HL-60 (cell line): ENCODE measurements at regions not wholly inside any gene's neighbourhood (a gene's known extent, or its start where the extent isn't known, plus 50 kb on each side); places are given as distances from the start of the nearest gene placed in this dataset.

Source experiments
- DNase-seq, 2 experiments: peaks; one replicate each; pipeline ENCODE4 v3.0.0-alpha.2; 2010 to 2020; ENCODE audit warnings: low read depth in 1 of 2, low spot score in 1 of 2
- H3K27ac ChIP-seq: fragments of 250-450 bp; sonication (Bioruptor Pico); replicated peaks from 2 replicates; pipeline ENCODE4 v1.5.1; 2020; ENCODE audit warnings: mild to moderate bottlenecking, moderate library complexity
- H3K27me3 ChIP-seq: fragments of 250-450 bp; sonication (Bioruptor Pico); 2 replicates; pipeline ENCODE4 v1.5.1; 2021; ENCODE audit warnings: mild to moderate bottlenecking, moderate library complexity; ENCODE audit not compliant: insufficient read depth, poor library complexity, severe bottlenecking
- H3K4me3 ChIP-seq: replicated peaks from 2 replicates; pipeline ENCODE4 v1.5.1; 2011; ENCODE audit warnings: mild to moderate bottlenecking, control low read depth, low read length; ENCODE audit not compliant: insufficient read depth
- GABPA ChIP-seq: IDR thresholded peaks from 2 replicates; pipeline ENCODE4 v1.6.1; 2012; ENCODE audit warnings: low read depth
- POLR2AphosphoS5 ChIP-seq: IDR thresholded peaks from 2 replicates; pipeline ENCODE4 v1.6.1; 2012; ENCODE audit warnings: low read depth
- SPI1 ChIP-seq: IDR thresholded peaks from 2 replicates; pipeline ENCODE4 v1.6.1; 2012; ENCODE audit warnings: low read depth, mild to moderate bottlenecking, borderline replicate concordance
- TF ChIP-seq, protein P1 (sequence below): IDR thresholded peaks from one replicate; pipeline ENCODE4 v1.5.1; 2011; ENCODE audit warnings: low read length, control low read depth, inconsistent platforms; ENCODE audit not compliant: insufficient read depth
- TF ChIP-seq, protein P2 (sequence below): IDR thresholded peaks from 2 replicates; pipeline ENCODE4 v1.6.1; 2012; ENCODE audit warnings: low read depth; ENCODE audit not compliant: insufficient replicate concordance

DNA sequence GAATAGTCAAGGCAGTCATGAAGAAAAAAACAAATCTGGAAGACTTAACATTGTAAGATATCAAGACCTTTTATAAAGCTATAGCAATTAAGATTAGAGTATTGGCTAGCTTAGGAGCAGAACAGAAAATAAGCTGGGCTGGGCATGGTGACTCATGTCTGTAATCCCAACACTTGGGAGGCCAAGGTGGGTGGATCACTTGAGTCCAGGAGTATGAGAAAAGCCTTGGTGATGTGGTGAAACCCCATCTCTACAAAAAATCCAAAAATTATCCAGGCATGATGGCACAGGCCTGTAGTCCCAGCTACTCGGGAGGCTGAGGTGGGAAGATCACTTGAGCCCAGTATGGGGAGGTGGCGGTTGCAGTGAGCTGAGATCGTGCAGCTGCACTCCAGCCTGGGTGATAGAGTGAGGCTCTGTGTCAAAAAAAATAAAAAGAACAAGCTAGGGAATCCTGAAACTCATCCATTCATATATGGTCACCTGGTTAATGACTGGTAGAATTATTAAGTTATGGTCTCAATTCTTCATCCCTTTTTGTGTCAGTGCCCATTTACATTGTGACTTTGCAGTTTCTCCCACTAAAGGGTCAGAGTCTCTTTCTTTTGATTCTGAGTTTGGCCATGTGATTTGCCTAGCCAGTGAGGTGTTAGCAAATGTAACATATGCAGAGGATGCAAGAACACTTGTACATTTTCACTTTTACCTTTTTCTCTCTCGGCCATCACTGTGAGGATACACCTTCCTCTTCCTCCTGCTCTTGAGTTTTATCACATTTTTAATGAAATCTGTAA is 144.6 kb upstream of the SGCD start:
- no peak overlapping the region for H3K4me3 ChIP-seq
- no peak for DNase-seq
- no peaks in the 10 kb centered on the region for H3K27me3 ChIP-seq
- no peak overlapping the region for H3K27ac ChIP-seq
- no peak for TF ChIP-seq POLR2AphosphoS5
- TF ChIP-seq SPI1: no peak
- TF ChIP-seq, protein P1, sequence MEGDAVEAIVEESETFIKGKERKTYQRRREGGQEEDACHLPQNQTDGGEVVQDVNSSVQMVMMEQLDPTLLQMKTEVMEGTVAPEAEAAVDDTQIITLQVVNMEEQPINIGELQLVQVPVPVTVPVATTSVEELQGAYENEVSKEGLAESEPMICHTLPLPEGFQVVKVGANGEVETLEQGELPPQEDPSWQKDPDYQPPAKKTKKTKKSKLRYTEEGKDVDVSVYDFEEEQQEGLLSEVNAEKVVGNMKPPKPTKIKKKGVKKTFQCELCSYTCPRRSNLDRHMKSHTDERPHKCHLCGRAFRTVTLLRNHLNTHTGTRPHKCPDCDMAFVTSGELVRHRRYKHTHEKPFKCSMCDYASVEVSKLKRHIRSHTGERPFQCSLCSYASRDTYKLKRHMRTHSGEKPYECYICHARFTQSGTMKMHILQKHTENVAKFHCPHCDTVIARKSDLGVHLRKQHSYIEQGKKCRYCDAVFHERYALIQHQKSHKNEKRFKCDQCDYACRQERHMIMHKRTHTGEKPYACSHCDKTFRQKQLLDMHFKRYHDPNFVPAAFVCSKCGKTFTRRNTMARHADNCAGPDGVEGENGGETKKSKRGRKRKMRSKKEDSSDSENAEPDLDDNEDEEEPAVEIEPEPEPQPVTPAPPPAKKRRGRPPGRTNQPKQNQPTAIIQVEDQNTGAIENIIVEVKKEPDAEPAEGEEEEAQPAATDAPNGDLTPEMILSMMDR: no peak
- TF ChIP-seq GABPA: no peak
- TF ChIP-seq, protein P2, sequence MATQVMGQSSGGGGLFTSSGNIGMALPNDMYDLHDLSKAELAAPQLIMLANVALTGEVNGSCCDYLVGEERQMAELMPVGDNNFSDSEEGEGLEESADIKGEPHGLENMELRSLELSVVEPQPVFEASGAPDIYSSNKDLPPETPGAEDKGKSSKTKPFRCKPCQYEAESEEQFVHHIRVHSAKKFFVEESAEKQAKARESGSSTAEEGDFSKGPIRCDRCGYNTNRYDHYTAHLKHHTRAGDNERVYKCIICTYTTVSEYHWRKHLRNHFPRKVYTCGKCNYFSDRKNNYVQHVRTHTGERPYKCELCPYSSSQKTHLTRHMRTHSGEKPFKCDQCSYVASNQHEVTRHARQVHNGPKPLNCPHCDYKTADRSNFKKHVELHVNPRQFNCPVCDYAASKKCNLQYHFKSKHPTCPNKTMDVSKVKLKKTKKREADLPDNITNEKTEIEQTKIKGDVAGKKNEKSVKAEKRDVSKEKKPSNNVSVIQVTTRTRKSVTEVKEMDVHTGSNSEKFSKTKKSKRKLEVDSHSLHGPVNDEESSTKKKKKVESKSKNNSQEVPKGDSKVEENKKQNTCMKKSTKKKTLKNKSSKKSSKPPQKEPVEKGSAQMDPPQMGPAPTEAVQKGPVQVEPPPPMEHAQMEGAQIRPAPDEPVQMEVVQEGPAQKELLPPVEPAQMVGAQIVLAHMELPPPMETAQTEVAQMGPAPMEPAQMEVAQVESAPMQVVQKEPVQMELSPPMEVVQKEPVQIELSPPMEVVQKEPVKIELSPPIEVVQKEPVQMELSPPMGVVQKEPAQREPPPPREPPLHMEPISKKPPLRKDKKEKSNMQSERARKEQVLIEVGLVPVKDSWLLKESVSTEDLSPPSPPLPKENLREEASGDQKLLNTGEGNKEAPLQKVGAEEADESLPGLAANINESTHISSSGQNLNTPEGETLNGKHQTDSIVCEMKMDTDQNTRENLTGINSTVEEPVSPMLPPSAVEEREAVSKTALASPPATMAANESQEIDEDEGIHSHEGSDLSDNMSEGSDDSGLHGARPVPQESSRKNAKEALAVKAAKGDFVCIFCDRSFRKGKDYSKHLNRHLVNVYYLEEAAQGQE: no peak

- Histone ChIP-seq H3K27ac (no peak overlapping the region), H3K4me3 (no peak overlapping the region), H3K27me3 (no peaks in the 10 kb centered on the region)
- TF ChIP-seq, protein P2: no peak
- TF ChIP-seq SPI1 (no peak), GABPA (no peak), POLR2AphosphoS5 (no peak)
- TF ChIP-seq, protein P1: no peak
- DNase-seq: no peak
Observed at GRCh38 chr5:156186760-156187159, 140.2 kb upstream of the SGCD start.

DNA sequence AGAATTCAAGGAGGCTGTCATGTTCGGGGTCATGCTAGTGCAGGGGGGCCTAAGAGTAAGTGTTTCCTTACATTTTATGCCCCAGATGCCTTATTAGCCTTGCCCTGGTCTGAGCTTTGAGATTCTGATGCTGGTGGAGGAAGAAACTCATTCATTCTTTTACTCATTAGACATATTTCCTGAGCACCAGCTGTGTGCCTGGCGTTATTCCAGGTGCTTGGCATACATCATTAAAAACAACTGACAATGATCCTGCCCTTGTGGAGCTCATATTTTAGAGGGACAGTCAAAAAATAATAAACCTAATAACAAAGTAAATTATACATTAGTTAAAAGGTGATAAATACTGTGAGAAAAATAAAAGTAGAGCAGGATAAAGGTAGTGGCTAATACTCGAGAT is 138.9 kb upstream of the SGCD start:
- Histone ChIP-seq H3K27me3 (no peaks in the 10 kb centered on the region), H3K27ac (no peak overlapping the region), H3K4me3 (no peak overlapping the region)
- DNase-seq: no peak
- TF ChIP-seq, protein P2: no peak
- TF ChIP-seq SPI1 (no peak), GABPA (no peak), POLR2AphosphoS5 (no peak)
- TF ChIP-seq, protein P1: no peak
